HG02870 (cell line): ENCODE measurements at regions not wholly inside any gene's neighbourhood (a gene's known extent, or its start where the extent isn't known, plus 50 kb on each side); places are given as distances from the start of the nearest gene placed in this dataset.

Source experiments
- ATAC-seq: cut with Tn5 transposase; IDR thresholded peaks from one replicate; pipeline ENCODE4 v1.9.1; 2021; ENCODE audit warnings: mild to moderate bottlenecking, moderate library complexity; ENCODE audit not compliant: unreplicated experiment

- no peak for ATAC-seq
These were observed 245.6 kb upstream of the RGS6 start for GRCh38 chr14:71686677-71687076.

GRCh38 chr14:71687166-71687831 is 244.9 kb upstream of the RGS6 start:
- ATAC-seq, result no peak

- ATAC-seq, result no peak
These were observed 243.7 kb upstream of the RGS6 start for GRCh38 chr14:71688576-71688975.

- ATAC-seq, result no peak
These were observed 241.8 kb upstream of the RGS6 start for GRCh38 chr14:71690478-71690877.

- ATAC-seq, result no peak
These were observed 239.7 kb upstream of the RGS6 start for GRCh38 chr14:71692496-71692895.

GRCh38 chr14:71693381-71693780 is 238.8 kb upstream of the RGS6 start:
- ATAC-seq, result no peak

- no peak for ATAC-seq
These were observed 237.4 kb upstream of the RGS6 start for GRCh38 chr14:71694591-71695530.

- ATAC-seq, result no peak
These were observed 236.4 kb upstream of the RGS6 start for GRCh38 chr14:71695611-71696350.

- ATAC-seq, result no peak
These were observed 234.2 kb upstream of the RGS6 start for GRCh38 chr14:71698027-71698426.

- ATAC-seq, result no peak
These were observed 233.6 kb upstream of the RGS6 start for GRCh38 chr14:71698673-71699072.

- ATAC-seq, result no peak
These were observed 230.2 kb upstream of the RGS6 start for GRCh38 chr14:71701990-71702389.

GRCh38 chr14:71702786-71703185 is 229.4 kb upstream of the RGS6 start:
- ATAC-seq, result no peak

- no peak for ATAC-seq
These were observed 228.8 kb upstream of the RGS6 start for GRCh38 chr14:71703477-71703876.

- ATAC-seq, result no peak
These were observed 228.0 kb upstream of the RGS6 start for GRCh38 chr14:71704210-71704609.

GRCh38 chr14:71705460-71705859 is 226.8 kb upstream of the RGS6 start:
- ATAC-seq, result no peak

GRCh38 chr14:71709076-71709475 is 223.2 kb upstream of the RGS6 start:
- no peak for ATAC-seq

GRCh38 chr14:71709987-71710386 is 222.2 kb upstream of the RGS6 start:
- no peak for ATAC-seq

- ATAC-seq, result no peak
These were observed 221.1 kb upstream of the RGS6 start for GRCh38 chr14:71711125-71711524.

- ATAC-seq, result no peak
These were observed 220.6 kb upstream of the RGS6 start for GRCh38 chr14:71711619-71712018.

- ATAC-seq, result no peak
These were observed 219.8 kb upstream of the RGS6 start for GRCh38 chr14:71712478-71712877.

GRCh38 chr14:71713016-71713415 is 219.2 kb upstream of the RGS6 start:
- ATAC-seq, result no peak

GRCh38 chr14:71713451-71713850 is 218.8 kb upstream of the RGS6 start:
- no peak for ATAC-seq
